Esophagus muscularis mucosa (tissue), 4 donors: ENCODE measurements at regions not wholly inside any gene's neighbourhood (a gene's known extent, or its start where the extent isn't known, plus 50 kb on each side); places are given as distances from the start of the nearest gene placed in this dataset.

ENCODE experiments used
- DNase-seq: peaks from one replicate; pipeline ENCODE4 v3.0.0-alpha.2; 2017; ENCODE audit errors: extremely low spot score
- H3K27ac ChIP-seq, 4 donors: fragments of 200-600 bp; sonication (generic); replicated peaks in 1 of 4; 1 replicate in 3 of 4; 2 replicates in 1 of 4; pipeline ENCODE4 v1.5.1; 2016 to 2019; ENCODE audit warnings: mild to moderate bottlenecking in 1 of 4
- H3K27me3 ChIP-seq, 4 donors: fragments of 200-600 bp; sonication (generic); one replicate each; pipeline versions ENCODE4 v1.5.1 to v1.6.0; 2016 to 2019
- H3K36me3 ChIP-seq, 4 donors: fragments of 200-600 bp; sonication (generic); one replicate each; pipeline ENCODE4 v1.5.1; 2016 to 2019
- H3K4me1 ChIP-seq, 4 donors: fragments of 200-600 bp; sonication (generic); one replicate each; pipeline ENCODE4 v1.5.1; 2016 to 2019
- H3K4me3 ChIP-seq, 4 donors: fragments of 200-600 bp; sonication (generic); 1 replicate in 2 of 4; 2 replicates in 2 of 4; pipeline ENCODE4 v1.5.1; 2016 to 2019; ENCODE audit warnings: mild to moderate bottlenecking in 4 of 4, moderate library complexity in 1 of 4
- H3K9me3 ChIP-seq, 4 donors: fragments of 200-600 bp; sonication (generic); 1 replicate in 3 of 4; 2 replicates in 1 of 4; pipeline ENCODE4 v1.5.1; 2016 to 2019
- CTCF ChIP-seq, 3 experiments: fragments of 200-600 bp in 2 of 3; fragments of 450-650 bp in 1 of 3; sonication (generic) in 2 of 3; IDR thresholded peaks; one replicate each; pipeline ENCODE4 v1.5.1; 2017 to 2019; ENCODE audit warnings: antibody characterized with exemption in 3 of 3, mild to moderate bottlenecking in 2 of 3, moderate library complexity in 1 of 3
- EP300 ChIP-seq: sonication (generic); formaldehyde crosslinking; IDR thresholded peaks from one replicate; pipeline ENCODE4 v1.6.1; 2017; ENCODE audit warnings: antibody characterized with exemption
- POLR2A ChIP-seq: fragments of 450-650 bp; IDR thresholded peaks from one replicate; pipeline ENCODE4 v1.6.1; 2017; ENCODE audit warnings: antibody characterized with exemption, moderate library complexity, mild to moderate bottlenecking, low read depth
- POLR2AphosphoS5 ChIP-seq, 2 donors: sonication (generic); formaldehyde crosslinking; IDR thresholded peaks; one replicate each; pipeline ENCODE4 v1.6.1; 2017; ENCODE audit warnings: antibody characterized with exemption in 2 of 2
- WGBS: methylation state at CpG from one replicate; pipeline ENCODE4 v1.1.5; 2018; 5-methylcytosine and 5-hydroxymethylcytosine counted together
- intact Hi-C: fragments of 100-400 bp; cut with DNase I; formaldehyde crosslinking; loops from one replicate; pipeline ENCODE4 v1.15.1; 2023

- H3K9me3 ChIP-seq = no peaks in the 10 kb centered on the region
- no peak for TF ChIP-seq POLR2AphosphoS5 (IDR thresholded peaks at IDR 0.05)
- no peak for TF ChIP-seq POLR2A
- TF ChIP-seq EP300 = no peak
- TF ChIP-seq CTCF (IDR thresholded peaks at IDR 0.05) = no peak
- H3K36me3 ChIP-seq = no peaks in the 10 kb centered on the region
Observed at GRCh38 chr6:78523622-78524021, 343.7 kb upstream of the IRAK1BP1 start.

GRCh38 chr6:78525976-78526375, 341.4 kb upstream of the IRAK1BP1 start:
- no peaks in the 10 kb centered on the region for H3K9me3 ChIP-seq
- no peak for DNase-seq
- WGBS = 60% methylated on average over 2 of the region's 2 CpGs
- H3K27me3 ChIP-seq = no peaks in the 10 kb centered on the region
- no peaks in the 10 kb centered on the region for H3K36me3 ChIP-seq
- no peak overlapping the region for H3K4me3 ChIP-seq
- TF ChIP-seq CTCF (IDR thresholded peaks at IDR 0.05) = no peak
- TF ChIP-seq EP300 = no peak
- no peak for TF ChIP-seq POLR2A
- TF ChIP-seq POLR2AphosphoS5 (IDR thresholded peaks at IDR 0.05) = no peak
- intact Hi-C loops = no loop called here
- H3K27ac ChIP-seq = no peak overlapping the region
- no peaks in the 10 kb centered on the region for H3K4me1 ChIP-seq

More at GRCh38 chr6:78523622-78524021, 343.7 kb upstream of the IRAK1BP1 start:
- H3K4me3 ChIP-seq = no peak overlapping the region
- H3K27me3 ChIP-seq = no peaks in the 10 kb centered on the region
- intact Hi-C loops = no loop called here
- H3K4me1 ChIP-seq = no peaks in the 10 kb centered on the region
- no peak for DNase-seq
- no peak overlapping the region for H3K27ac ChIP-seq

GRCh38 chr6:78526432-78526831, 340.9 kb upstream of the IRAK1BP1 start:
- no peaks in the 10 kb centered on the region for H3K4me1 ChIP-seq
- no peaks in the 10 kb centered on the region for H3K9me3 ChIP-seq
- H3K27ac ChIP-seq = no peak overlapping the region
- intact Hi-C loops = no loop called here
- DNase-seq = no peak
- TF ChIP-seq EP300 (no peak), CTCF (IDR thresholded peaks at IDR 0.05) (no peak), POLR2AphosphoS5 (IDR thresholded peaks at IDR 0.05) (no peak), POLR2A (no peak)
- H3K36me3 ChIP-seq = no peaks in the 10 kb centered on the region
- H3K27me3 ChIP-seq = no peaks in the 10 kb centered on the region
- WGBS = no CpG with 5 or more reads among the region's 3 CpGs
- H3K4me3 ChIP-seq = no peak overlapping the region

- H3K27me3 ChIP-seq = no peaks in the 10 kb centered on the region
- no peak overlapping the region for H3K27ac ChIP-seq
- TF ChIP-seq EP300 (no peak), POLR2A (no peak), CTCF (IDR thresholded peaks at IDR 0.05) (no peak), POLR2AphosphoS5 (IDR thresholded peaks at IDR 0.05) (no peak)
- H3K9me3 ChIP-seq = no peaks in the 10 kb centered on the region
- intact Hi-C loops = no loop called here
- H3K4me3 ChIP-seq = no peak overlapping the region
- no peaks in the 10 kb centered on the region for H3K36me3 ChIP-seq
- WGBS = 87% methylated on average over 3 of the region's 3 CpGs
- H3K4me1 ChIP-seq = no peaks in the 10 kb centered on the region
- DNase-seq = no peak
Observed at GRCh38 chr6:78528926-78529325, 338.4 kb upstream of the IRAK1BP1 start.

- Histone ChIP-seq H3K27ac (no peak overlapping the region), H3K4me1 (no peaks in the 10 kb centered on the region), H3K4me3 (no peak overlapping the region), H3K36me3 (no peaks in the 10 kb centered on the region), H3K9me3 (no peaks in the 10 kb centered on the region), H3K27me3 (no peaks in the 10 kb centered on the region)
- 56% methylated on average over 3 of the region's 3 CpGs for WGBS
- DNase-seq = no peak
- no peak for TF ChIP-seq EP300
- TF ChIP-seq POLR2A = no peak
- TF ChIP-seq CTCF (IDR thresholded peaks at IDR 0.05) = no peak
- no peak for TF ChIP-seq POLR2AphosphoS5 (IDR thresholded peaks at IDR 0.05)
- intact Hi-C loops = no loop called here
Observed at GRCh38 chr6:78530208-78530607, 337.1 kb upstream of the IRAK1BP1 start.
